ENCODE measurements at regions not wholly inside any gene's neighbourhood (a gene's known extent, or its start where the extent isn't known, plus 50 kb on each side); places are given as distances from the start of the nearest gene placed in this dataset.

GRCh38 chr13:85417807-85418206, 381.4 kb downstream of the SLITRK6 start:
- no peaks in the 10 kb centered on the region for H3K27me3 ChIP-seq (replicated peaks in 1 of 7)
- no peak overlapping the region for H3K4me3 ChIP-seq
- H3K36me3 ChIP-seq: no peaks in the 10 kb centered on the region
- intact Hi-C loops (cut with DNase I; ENCODE audit: low total_unique reads): no loop called here
- TF ChIP-seq CTCF (IDR thresholded peaks at IDR 0.05 in 8 of 11, conservative IDR thresholded peaks at IDR 0.05 in 3 of 11): no peak
- no peak for TF ChIP-seq POLR2AphosphoS5 (IDR thresholded peaks at IDR 0.05)
- TF ChIP-seq POLR2A (IDR thresholded peaks at IDR 0.05): no peak
- 87 to 99% (median 94%) methylated on average over 8 of the region's 8 CpGs for WGBS, 5 donors
- no peaks in the 10 kb centered on the region for H3K9me3 ChIP-seq
- no peaks in the 10 kb centered on the region for H3K4me1 ChIP-seq
- DNase-seq: no peak
- H3K27ac ChIP-seq: no peak overlapping the region

GRCh38 chr13:85413664-85414063, 385.6 kb downstream of the SLITRK6 start:
- H3K36me3 ChIP-seq: no peaks in the 10 kb centered on the region
- H3K4me3 ChIP-seq: no peak overlapping the region
- intact Hi-C loops (cut with DNase I; ENCODE audit: low total_unique reads): no loop called here
- no peak overlapping the region for H3K27ac ChIP-seq
- H3K4me1 ChIP-seq: no peaks in the 10 kb centered on the region
- no peaks in the 10 kb centered on the region for H3K9me3 ChIP-seq
- WGBS, 5 donors: 79 to 92% (median 86%) methylated on average over 2 of the region's 2 CpGs
- TF ChIP-seq CTCF (IDR thresholded peaks at IDR 0.05 in 8 of 11, conservative IDR thresholded peaks at IDR 0.05 in 3 of 11): no peak
- TF ChIP-seq POLR2AphosphoS5 (IDR thresholded peaks at IDR 0.05): no peak
- TF ChIP-seq POLR2A (IDR thresholded peaks at IDR 0.05): no peak
- no peak for DNase-seq
- no peaks in the 10 kb centered on the region for H3K27me3 ChIP-seq (replicated peaks in 1 of 7)

- TF ChIP-seq CTCF (IDR thresholded peaks at IDR 0.05 in 8 of 11, conservative IDR thresholded peaks at IDR 0.05 in 3 of 11) (no peak), POLR2AphosphoS5 (IDR thresholded peaks at IDR 0.05) (no peak), POLR2A (IDR thresholded peaks at IDR 0.05) (no peak)
- intact Hi-C loops (cut with DNase I; ENCODE audit: low total_unique reads): no loop called here
- 76 to 100% (median 92%) methylated on average over 1 of the region's 1 CpG for WGBS, 5 donors
Observed at GRCh38 chr13:85412448-85412847, 386.8 kb downstream of the SLITRK6 start.

GRCh38 chr13:85411591-85411990, 387.6 kb downstream of the SLITRK6 start:
- TF ChIP-seq CTCF (IDR thresholded peaks at IDR 0.05 in 8 of 11, conservative IDR thresholded peaks at IDR 0.05 in 3 of 11) (no peak), POLR2A (IDR thresholded peaks at IDR 0.05) (no peak), POLR2AphosphoS5 (IDR thresholded peaks at IDR 0.05) (no peak)
- Histone ChIP-seq H3K4me1 (no peaks in the 10 kb centered on the region), H3K4me3 (no peak overlapping the region), H3K36me3 (no peaks in the 10 kb centered on the region), H3K27ac (no peak overlapping the region), H3K9me3 (no peaks in the 10 kb centered on the region), H3K27me3 (replicated peaks in 1 of 7) (no peaks in the 10 kb centered on the region)
- 85 to 94% (median 87%) methylated on average over 2 of the region's 2 CpGs for WGBS, 5 donors
- intact Hi-C loops (cut with DNase I; ENCODE audit: low total_unique reads): no loop called here
- no peak for DNase-seq

More at GRCh38 chr13:85412448-85412847, 386.8 kb downstream of the SLITRK6 start:
- no peak overlapping the region for H3K27ac ChIP-seq
- H3K36me3 ChIP-seq: no peaks in the 10 kb centered on the region
- no peaks in the 10 kb centered on the region for H3K27me3 ChIP-seq (replicated peaks in 1 of 7)
- no peak for DNase-seq
- no peaks in the 10 kb centered on the region for H3K9me3 ChIP-seq
- no peak overlapping the region for H3K4me3 ChIP-seq
- no peaks in the 10 kb centered on the region for H3K4me1 ChIP-seq
